CD4-positive, alpha-beta T cell treated with Interleukin-1 beta for 1 hour (primary cell): ENCODE measurements at regions not wholly inside any gene's neighbourhood (a gene's known extent, or its start where the extent isn't known, plus 50 kb on each side); places are given as distances from the start of the nearest gene placed in this dataset.
"Not testable (repeated sequence)": the region's sequence is repeated elsewhere in the genome, so short reads cannot be mapped to it uniquely, and the experiment has no call there.

Experiments used
- DNase-seq, 2 donors: peaks; one replicate each; pipeline ENCODE4 v3.0.0-alpha.2; 2020 to 2022

DNA sequence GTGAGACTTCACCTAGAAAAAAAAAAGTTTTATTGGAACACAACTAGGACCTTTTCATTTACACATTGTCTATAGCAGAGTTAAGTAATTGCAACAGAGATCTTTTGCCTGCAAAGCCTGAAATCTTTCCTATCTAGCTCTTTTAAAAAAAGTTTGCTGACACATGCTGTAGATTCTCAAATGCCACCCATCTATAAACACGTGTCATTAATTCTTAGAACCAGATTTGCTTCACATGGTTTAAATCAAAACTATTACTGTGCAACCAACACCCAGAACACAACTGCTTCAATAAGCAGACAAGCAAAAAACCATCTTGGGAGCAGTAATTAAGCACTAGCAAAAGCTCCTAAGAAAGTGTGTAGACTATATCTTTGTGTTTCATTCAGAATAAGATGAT is 55.0 kb downstream of the OXSM start:
- DNase-seq, result no peak

- DNase-seq, result no peak
Measured at GRCh38 chr3:25846282-25846681, 56.4 kb downstream of the OXSM start.

DNA sequence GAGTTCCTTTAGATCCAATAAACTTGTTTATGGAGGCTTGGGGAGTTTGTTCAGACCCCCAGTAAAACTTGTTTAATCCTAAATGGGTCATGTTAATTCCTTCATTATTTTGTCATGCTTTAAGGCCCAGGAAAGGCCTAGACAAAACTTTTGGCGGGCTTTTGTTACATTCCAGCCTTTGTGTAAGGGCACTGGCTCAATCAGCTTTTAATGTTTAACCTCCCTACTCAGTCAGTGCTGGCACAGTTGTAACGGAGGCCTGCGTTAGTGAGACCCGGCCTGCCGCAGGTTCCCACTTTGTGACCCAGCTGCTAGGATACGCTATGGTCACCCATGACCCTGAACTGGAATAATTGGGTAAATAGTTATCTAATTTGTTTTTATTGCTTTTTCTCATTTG is 59.2 kb downstream of the OXSM start:
- DNase-seq, result no peak

- DNase-seq, result no peak
Measured at GRCh38 chr3:25849641-25850385, 59.9 kb downstream of the OXSM start.

GRCh38 chr3:25851693-25852259 is 61.9 kb downstream of the OXSM start:
- DNase-seq, result not testable (repeated sequence)

GRCh38 chr3:25854214-25854613 is 64.3 kb downstream of the OXSM start:
- DNase-seq, result no peak

DNA sequence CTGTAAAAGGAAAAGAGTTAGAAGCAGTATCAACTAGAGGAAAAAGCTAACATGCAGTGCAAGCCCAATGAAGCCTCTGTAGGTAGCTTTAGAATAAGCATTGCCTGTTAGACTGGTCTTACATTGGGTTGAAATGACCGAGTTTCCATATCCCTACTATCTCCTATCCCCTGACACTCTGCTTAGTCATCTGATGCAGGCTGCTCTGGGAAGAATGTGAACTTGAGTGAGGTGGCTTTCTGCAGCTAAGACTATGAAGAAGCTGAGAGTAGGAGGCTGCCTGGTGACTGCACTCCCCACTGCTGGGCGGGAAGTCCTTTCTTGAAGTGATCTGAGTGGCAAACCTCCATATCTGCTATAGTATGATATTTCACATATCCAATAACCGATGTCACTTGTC is 64.7 kb downstream of the OXSM start:
- no peak for DNase-seq

DNA sequence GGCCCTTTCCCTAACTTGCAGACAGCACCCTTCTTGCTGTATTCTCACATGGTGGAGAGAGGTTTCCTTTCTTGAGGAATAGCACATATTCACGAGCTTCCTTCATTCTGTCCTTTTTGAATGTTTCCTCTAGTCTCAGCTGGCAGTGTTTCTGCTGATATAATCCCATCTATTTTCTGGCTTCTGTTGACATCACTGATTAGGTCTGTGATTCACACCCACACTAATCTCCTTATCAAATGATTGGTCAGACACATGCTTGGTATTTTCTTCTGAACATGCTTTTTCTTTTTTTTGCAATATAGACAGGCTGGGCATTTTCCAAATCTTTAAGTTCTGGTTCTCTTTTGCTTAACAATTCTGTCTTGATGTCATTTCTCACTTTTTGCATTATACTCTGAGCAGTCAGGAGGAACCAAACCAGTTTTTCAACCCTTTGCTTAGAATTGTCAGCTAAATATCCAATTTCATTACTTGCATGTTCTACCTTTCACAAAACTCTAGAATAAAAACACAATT is 65.4 kb downstream of the OXSM start:
- DNase-seq, result no peak

- DNase-seq, result peak in 1 of 2 donors; percentile 57
Measured at GRCh38 chr3:25856902-25857518, 67.1 kb downstream of the OXSM start.

- DNase-seq, result no peak
Measured at GRCh38 chr3:25861566-25861965, 71.7 kb downstream of the OXSM start.

GRCh38 chr3:25863011-25863415 is 73.1 kb downstream of the OXSM start:
- DNase-seq, result no peak

DNA sequence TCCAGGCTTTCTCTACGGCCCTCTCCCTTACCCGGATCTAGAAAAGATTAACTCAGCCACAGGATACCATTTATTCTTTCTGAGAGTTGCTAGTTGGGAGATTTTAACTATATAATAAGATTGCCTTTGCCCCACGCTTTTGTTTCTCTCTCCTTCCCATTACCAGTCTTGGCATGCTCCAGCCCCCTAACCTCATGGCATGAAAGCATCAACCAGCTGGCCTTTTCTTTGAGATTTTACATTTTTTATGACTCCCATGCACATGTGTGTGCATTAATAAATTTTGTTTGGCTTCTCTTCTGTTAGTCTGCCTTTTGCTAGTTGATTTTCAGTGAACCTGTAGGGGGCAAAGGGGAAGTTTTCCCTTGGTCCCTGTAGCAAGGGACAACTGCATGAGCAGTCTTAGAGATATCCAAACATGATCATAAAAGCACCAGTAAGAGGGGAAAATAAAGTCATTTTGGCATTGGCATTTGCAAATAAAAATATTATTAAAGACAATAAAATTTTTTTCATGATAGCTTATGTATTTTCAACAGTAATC is 73.6 kb downstream of the OXSM start:
- no peak for DNase-seq

DNA sequence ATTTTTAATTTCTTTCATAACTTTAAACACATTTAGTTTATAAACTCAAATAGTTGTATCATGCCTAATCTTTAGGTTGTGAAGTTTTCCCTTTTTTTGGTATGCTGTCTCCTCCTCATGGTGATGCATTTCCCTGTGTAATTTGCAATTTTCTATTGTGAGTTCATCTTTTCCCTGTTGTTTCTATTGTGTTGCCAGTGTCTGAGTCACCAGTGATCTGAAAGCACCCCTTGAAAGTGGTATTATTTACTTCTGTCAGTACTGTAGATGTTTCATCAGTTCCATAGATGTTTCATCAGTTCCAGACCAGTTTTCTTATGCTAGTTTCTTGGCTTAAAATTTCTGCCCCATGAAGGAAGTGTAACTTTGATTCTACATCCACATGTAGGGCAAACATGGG is 80.6 kb downstream of the OXSM start:
- DNase-seq, result no peak

GRCh38 chr3:25872200-25872877 is 82.4 kb downstream of the OXSM start:
- DNase-seq, result no peak

GRCh38 chr3:25883492-25883891 is 93.6 kb downstream of the OXSM start:
- no peak for DNase-seq

DNA sequence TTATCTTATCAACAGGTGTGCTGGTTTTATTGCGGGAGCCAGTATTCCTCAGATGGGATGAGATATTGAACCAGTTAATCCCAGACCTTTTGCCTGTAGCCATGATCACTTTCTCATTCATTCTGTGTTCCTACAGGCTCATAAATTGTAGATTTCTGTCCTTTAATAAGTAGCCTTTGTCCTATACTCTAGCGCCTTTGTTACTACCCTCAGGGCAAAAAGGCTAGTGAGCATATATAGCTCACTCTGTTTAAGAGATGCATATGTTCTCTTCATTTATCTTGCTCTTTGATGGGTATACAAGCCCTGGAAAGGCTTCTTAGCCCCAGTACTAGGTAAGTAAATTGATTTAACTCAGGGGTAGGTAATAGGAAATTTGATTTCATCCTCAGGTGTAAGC is 95.1 kb downstream of the OXSM start:
- DNase-seq, result no peak

DNA sequence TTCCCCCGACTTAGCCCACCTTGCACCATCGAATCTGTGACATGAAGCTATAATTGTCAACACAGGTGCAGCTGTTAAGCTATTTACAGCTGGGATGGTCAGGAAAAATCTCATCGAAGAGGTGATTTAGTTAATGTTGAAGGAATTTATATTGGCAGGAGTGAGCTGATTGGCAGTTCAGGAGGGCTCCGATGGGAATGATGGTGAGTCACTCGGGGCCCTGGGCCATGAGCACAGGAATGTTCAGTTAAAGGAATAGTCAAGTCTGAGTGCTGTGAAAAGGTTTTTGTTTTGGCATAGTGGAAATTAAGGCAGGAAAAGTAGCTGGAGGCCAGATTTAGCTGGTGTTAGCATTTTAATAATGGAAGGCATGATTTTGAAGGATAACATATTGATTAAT is 95.7 kb downstream of the OXSM start:
- DNase-seq, result no peak

- no peak for DNase-seq
Measured at GRCh38 chr3:25887907-25888306, 98.0 kb downstream of the OXSM start.

DNA sequence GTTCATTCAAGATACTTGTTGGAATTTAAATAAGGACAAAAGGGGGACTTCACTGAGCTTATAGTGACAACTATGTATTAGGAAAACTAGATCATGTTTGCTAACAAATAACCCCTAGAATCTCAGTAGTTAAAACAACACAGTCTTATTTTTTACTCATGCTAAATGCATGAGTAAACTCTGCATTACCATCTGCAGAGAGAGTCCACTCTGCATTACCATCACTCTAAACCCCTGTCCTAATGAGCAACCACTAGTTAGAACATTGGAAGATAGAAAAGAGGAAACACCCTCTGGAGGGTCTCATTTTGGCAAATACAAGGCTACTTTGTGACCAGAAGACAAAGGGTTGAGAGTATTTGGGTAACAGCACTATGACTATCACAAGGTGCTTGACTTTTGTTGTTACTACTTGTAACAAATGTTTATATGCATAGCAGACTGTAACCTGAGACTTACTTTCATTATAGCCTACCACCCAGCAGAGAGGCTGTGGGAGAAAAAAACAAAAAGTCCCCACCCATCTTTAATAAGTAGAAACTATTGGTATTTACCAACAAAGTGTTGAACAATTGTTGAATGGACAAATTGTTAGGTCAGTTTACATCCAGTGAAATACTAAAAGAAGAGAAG is 99.1 kb downstream of the OXSM start:
- no peak for DNase-seq

DNA sequence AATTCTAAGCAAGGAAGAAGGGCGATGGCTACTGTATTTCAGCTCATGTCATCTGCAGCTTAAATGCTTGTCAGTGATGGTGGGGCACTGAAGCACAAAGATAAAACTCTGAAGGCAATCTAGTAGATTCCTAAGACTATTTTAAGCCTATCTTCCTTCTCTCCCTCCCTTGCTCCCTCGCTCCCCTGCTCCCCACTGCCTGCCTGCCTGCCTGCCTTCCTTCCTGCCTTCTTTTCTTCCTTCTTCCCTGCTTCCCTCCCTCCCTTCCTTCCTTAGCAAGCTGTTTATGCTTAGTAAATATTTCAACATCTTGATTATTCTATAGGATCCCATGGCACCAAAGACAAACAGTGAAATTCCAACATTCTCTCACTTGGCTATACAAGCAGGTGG is 99.6 kb downstream of the OXSM start:
- DNase-seq, result no peak

DNA sequence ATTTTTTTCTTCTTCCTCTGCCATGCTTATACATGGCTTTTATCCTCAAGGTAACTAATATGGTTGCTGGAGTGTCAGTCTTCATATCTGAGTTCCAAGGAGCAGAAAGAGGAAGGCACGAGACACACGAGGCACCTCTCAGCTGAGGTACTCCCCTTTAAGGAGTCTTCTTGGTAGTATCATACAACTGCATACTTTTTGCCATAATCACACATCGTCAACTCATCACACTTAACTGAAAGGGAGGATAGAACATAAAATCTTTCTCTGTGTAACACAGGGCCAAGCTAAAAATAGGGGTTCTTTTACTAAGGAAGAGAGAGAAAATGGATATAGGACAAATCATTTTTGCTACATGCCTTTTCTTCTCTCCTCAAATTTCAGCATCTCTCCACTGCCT is 104.2 kb downstream of the OXSM start:
- DNase-seq, result no peak

GRCh38 chr3:25895031-25895430 is 105.1 kb downstream of the OXSM start:
- no peak for DNase-seq

- no peak for DNase-seq
Measured at GRCh38 chr3:25895443-25895842, 105.6 kb downstream of the OXSM start.
